ENCODE measurements at regions not wholly inside any gene's neighbourhood (a gene's known extent, or its start where the extent isn't known, plus 50 kb on each side); places are given as distances from the start of the nearest gene placed in this dataset.

DNA sequence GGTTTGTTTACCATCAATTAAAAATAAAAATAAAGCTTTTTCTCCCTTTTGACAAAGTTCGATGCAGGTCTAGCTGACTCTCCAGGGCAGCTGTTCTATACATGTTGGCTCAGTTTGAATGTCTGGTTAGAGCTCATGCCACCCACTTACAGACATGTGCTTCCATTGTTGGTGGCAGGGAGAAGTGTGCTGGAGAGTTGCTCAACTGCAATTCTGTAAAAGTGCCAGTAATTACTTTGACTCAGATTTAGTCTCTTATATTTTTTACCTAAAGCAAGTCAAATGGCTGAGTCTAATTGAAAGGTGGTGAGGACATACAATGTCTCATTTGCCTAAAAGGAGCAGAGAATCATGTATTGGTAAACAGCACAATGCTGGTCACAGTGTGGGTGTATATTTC is 609.1 kb upstream of the SYT4 start:
- DNase-seq (ENCODE audit: low spot score), result no peak
- in situ Hi-C loops (cut with MboI; ENCODE audit: low sequenced_read_pairs, unreplicated experiment), result no loop called here
- TF ChIP-seq, protein P1, sequence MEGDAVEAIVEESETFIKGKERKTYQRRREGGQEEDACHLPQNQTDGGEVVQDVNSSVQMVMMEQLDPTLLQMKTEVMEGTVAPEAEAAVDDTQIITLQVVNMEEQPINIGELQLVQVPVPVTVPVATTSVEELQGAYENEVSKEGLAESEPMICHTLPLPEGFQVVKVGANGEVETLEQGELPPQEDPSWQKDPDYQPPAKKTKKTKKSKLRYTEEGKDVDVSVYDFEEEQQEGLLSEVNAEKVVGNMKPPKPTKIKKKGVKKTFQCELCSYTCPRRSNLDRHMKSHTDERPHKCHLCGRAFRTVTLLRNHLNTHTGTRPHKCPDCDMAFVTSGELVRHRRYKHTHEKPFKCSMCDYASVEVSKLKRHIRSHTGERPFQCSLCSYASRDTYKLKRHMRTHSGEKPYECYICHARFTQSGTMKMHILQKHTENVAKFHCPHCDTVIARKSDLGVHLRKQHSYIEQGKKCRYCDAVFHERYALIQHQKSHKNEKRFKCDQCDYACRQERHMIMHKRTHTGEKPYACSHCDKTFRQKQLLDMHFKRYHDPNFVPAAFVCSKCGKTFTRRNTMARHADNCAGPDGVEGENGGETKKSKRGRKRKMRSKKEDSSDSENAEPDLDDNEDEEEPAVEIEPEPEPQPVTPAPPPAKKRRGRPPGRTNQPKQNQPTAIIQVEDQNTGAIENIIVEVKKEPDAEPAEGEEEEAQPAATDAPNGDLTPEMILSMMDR (IDR thresholded peaks at IDR 0.05; ENCODE audit: borderline replicate concordance, control extremely low read depth, extremely low read depth, insufficient read depth, missing control alignments), result no peak

DNA sequence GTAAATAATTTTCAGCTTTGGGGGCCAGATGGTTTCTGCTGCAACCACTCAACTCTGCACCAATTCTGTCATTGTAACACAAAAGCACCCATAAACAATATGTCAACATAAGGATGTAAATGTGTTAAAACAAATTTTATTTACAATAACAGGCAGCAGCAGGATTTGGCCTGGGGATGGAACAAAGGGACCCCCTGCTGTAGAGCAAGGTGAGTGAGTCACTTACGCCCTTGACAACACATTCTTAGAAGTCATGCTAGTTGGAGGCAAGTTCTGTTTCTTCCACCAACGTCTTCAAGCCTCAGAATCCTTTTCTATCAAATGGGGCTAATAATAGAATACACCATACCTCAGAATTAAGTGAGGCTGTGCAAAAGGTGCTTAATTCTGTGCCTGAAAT is 610.2 kb upstream of the SYT4 start:
- DNase-seq (ENCODE audit: low spot score), result no peak
- TF ChIP-seq, protein P1 (IDR thresholded peaks at IDR 0.05; ENCODE audit: borderline replicate concordance, control extremely low read depth, extremely low read depth, insufficient read depth, missing control alignments), result no peak
- in situ Hi-C loops (cut with MboI; ENCODE audit: low sequenced_read_pairs, unreplicated experiment), result no loop called here

DNA sequence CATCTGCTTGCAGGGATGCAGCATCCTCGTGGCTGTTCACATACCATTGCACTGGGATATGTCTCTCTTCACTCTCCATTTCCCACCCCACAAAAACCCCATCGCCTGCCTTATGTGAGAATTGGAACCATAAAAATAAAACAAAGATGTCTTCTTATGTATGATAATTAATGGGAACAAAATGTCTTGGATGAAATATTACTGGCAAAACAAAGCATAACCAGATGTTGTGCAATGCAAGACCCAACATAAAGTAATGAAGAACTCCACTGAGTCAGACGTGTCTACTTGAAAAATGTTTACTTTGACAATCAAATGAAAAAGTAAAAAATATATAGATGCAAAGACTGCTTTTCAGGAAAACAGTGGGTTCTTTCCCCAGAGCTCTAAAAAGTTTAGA is 611.3 kb upstream of the SYT4 start:
- no peak for DNase-seq (ENCODE audit: low spot score)
- TF ChIP-seq, protein P1 (IDR thresholded peaks at IDR 0.05; ENCODE audit: borderline replicate concordance, control extremely low read depth, extremely low read depth, insufficient read depth, missing control alignments), result no peak
- in situ Hi-C loops (cut with MboI; ENCODE audit: low sequenced_read_pairs, unreplicated experiment), result no loop called here

DNA sequence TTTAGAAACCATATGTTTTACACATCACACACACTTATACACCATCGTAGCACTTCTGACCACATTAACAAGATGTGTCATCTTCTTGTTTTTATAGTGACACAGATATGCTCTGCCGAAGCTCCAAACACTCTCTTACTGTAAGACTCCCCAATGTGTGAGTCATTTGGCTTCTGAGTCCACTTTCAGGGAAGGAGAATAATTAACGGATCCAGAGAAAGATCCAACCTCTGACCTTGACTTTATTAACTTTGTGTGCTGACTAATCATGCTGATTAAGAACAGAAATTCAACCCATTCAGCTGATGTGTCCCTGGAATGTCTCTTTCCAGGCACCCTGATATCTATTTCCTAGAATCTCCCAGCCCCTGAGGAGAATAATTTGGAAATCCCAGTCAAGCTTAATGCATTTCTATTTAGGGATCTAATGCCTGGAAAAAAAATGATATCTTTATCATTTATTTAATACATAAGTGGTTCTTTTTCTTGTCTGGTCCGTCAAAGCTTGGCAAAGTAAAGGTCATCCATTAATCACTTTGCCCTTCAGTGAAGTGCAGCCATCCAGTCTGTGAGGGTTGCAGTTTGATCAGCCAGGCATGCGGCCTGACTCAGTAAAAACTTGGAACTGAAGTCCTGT is 615.8 kb upstream of the SYT4 start:
- TF ChIP-seq, protein P1 (IDR thresholded peaks at IDR 0.05; ENCODE audit: borderline replicate concordance, control extremely low read depth, extremely low read depth, insufficient read depth, missing control alignments), result no peak
- in situ Hi-C loops (cut with MboI; ENCODE audit: low sequenced_read_pairs, unreplicated experiment), result no loop called here
- no peak for DNase-seq (ENCODE audit: low spot score)

DNA sequence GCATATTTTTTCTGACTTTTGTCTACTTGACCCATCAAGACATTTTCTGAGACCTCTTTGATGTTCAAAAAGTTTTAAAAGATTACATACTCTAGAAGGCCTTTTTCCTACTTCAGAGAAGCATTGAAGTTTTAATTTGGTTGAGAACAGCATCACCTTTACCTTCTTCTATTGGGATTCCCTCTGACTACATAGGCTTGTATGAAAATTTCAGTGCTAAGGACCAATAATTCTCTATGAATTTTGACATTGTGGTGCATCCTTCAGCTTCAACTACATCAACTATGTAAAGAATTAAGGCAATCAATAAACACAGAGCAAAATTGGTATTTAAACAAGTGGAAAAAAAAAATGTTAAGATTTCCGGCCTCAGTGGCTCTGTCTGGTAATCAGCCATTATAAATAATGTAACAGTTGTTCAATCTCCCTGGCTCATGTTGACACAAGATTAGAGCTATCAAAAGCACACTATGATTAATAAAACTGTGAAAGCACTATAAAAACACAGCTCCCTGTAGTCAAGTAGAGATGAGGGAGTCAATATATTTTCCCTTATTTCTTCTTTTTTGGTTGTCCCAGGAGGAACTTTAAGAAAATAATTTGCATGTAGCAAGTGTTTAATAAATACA is 627.0 kb upstream of the SYT4 start:
- in situ Hi-C loops (cut with MboI; ENCODE audit: low sequenced_read_pairs, unreplicated experiment), result no loop called here
- TF ChIP-seq, protein P1 (IDR thresholded peaks at IDR 0.05; ENCODE audit: borderline replicate concordance, control extremely low read depth, extremely low read depth, insufficient read depth, missing control alignments), result no peak
- no peak for DNase-seq (ENCODE audit: low spot score)

DNA sequence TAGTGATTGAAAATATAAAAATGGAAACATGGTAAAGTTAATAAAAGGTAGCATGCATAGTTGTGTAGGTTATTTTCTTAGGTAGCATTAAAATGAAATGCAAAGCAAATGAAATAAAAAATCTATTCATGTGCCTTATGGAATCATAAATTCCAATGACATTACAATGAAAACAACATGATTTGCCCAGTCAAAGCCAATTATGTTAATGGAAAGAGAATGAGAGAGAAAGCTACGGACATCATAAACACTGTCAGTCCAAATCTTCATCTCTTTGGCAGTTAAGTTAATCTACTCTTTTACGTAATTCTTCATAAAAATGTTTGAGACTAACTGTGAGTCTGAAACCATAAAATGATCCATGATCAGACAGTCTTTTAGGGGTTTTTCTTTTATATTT is 636.7 kb upstream of the SYT4 start:
- TF ChIP-seq, protein P1 (IDR thresholded peaks at IDR 0.05; ENCODE audit: borderline replicate concordance, control extremely low read depth, extremely low read depth, insufficient read depth, missing control alignments), result no peak
- in situ Hi-C loops (cut with MboI; ENCODE audit: low sequenced_read_pairs, unreplicated experiment), result no loop called here

More for the DNA sequence above, 636.7 kb upstream of the SYT4 start:
- no peak for DNase-seq (ENCODE audit: low spot score)
